Embryonic facial prominence (tissue), 1 donor: ENCODE measurements at regions not wholly inside any gene's neighbourhood (a gene's known extent, or its start where the extent isn't known, plus 50 kb on each side); places are given as distances from the start of the nearest gene placed in this dataset.

Source experiments
- DNase-seq: peaks from one replicate; pipeline ENCODE4 v3.0.0-alpha.2; 2016; ENCODE audit errors: extremely low spot score

DNA sequence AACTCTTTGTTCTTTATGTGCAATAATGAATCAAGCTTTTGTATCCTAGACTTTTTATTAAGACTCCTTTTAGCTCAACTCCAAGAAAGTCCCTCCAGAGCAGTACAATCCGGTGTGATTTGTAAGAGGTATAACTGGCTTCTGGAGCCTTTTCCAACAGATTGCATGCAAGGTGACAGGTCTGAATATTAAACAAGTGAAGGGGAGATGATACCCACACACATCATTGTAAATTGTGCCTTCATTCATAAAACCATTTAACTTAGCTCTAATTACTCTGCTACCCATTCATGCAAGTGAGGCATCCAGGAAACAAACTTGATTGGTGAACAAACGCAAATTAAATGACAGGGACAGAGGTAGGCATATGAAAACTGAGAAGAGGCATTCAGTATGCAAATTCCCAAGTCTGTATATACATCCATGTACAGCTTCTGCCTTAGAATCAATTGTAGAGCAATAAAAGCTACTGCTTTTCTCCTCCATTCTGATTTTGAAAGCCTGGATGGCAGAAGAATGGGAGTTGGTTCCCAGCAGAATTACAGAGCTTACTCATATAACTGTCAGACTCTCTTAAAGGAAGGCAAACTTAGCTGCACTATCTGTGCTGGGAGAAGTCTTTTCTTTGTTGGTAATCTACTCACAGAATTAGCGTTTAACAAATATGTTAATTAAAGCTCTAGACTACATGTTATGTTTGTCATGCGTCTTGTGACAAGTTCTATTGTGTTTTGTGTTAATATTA is 261.0 kb upstream of the CDH6 start:
- no peak for DNase-seq

DNA sequence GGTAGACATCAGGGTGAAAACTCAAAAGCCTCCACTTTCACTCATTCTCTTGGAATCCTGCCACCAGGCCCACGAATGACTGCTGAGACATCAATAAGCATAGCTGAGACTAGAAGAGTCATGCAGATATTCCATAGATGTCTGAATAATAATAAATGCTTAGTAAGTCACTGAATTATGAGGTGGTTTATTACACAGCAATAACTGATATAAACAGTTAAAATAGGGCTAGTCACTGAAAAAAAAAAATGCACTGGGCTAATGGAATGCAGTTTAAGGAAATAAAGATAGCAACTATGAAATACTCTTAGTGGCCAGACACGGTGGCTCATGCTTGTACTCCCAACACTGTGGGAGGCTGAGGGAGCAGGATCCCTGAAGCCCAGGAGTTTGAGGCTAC is 262.8 kb upstream of the CDH6 start:
- DNase-seq: no peak

DNA sequence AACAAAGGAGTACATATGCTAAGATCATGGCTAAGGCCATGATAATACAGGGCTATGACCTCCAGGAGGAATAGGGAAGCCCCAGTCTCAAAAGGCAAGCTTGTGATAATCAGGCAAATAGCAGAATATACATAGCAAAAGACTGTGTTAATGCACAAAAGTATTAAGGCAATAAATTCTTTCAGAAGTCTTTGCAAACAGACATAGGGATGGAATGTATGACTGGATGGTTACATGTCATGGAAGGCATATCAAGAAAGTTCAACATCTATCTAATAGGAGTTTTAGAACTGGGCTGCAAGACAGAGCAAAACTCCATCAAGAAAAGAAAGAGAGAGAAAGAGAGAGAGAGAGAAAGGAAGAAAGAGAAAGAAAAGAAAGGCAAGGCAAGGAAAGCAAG is 264.5 kb upstream of the CDH6 start:
- DNase-seq: no peak

DNA sequence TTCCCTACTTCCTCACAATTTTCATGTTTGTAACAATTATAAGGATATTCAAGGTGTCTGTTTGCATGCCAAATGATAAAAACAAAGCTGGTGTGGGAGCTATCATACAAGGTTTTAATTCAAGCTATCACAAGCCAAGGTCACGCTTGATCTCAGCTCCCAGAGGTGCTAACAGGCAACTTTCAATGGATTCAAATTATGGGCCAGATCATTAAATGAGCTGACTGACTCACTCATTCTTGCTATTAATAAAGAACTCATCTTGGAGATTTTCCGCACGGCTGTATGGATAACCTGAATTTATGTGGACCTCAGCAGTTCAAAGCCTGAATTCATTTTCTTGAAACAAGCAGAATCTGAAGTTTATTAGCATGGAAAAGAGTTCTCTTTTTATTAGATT is 267.3 kb upstream of the CDH6 start:
- no peak for DNase-seq

DNA sequence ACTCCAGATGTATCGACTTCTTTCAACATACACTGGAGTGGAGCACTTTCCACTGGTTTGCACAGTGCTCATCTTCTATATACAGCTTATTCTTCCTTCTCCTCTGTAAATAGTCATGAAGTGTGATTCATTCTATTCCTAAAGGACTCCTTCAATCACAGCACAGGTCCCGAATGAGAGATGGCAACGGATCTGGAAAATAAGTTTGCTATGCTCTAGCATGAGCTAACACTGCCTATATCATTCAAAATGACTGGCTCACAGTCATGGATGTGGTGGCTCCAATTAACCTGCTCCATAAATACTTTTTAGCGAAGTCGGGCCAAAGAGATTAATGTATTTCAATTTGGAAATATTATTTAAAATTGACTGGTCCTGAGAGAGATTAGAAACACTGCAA is 272.1 kb upstream of the CDH6 start:
- DNase-seq: no peak

DNA sequence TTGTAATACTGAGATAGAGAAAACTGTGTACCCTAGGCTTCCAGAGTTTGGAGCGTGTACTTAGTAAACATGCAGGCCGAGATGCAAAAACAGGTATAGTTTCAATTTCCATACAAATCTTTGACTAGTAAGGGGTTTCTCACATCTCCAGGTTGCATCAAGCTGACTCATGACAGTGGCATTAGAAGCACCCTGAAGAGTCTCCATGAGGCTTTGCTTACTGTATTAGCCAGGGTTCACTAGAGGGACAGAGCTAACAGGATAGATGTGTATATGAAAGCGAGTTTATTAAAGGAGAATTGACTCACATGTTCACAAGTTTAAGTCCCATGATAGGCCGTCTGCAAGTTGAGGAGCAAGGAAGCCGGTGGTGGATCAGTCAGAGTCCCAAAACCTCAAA is 275.3 kb upstream of the CDH6 start:
- DNase-seq: no peak

DNA sequence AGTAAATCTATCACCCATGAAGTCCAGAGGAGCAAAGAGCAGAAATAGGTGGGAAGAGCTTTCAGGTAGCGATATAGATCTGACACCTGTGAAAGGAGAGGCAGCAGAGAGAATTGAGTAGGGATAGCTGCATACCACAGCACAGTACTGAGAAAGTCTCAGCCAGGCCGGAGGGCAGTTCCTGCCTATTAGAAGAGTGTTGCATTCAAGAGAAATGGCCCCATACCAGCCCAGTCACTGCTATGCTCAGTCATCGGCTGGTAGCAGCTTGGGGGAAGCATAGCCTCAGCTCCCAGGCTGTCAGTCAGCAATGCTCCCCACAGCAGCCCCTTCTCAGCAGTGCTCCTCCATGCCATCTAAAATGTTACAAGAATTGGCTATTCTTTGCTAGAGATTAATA is 285.1 kb upstream of the CDH6 start:
- DNase-seq: no peak

DNA sequence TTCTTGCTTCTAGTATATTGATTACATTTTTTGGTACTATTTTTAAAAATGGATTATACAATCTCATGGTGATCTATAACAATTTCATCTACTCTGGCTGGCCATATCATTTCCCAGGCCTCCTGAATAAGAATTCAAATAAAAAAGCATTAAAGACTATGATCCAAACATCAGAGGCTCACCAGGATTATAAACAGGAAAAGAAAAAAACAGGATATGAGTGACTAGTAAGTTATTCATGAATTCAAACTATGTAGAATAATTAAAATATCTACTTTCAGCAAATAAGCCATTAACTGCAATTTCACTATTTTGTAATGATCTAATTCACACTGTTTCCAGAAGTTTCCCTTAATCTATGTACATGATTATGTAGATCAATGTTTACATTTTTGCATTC is 293.1 kb upstream of the CDH6 start:
- no peak for DNase-seq

DNA sequence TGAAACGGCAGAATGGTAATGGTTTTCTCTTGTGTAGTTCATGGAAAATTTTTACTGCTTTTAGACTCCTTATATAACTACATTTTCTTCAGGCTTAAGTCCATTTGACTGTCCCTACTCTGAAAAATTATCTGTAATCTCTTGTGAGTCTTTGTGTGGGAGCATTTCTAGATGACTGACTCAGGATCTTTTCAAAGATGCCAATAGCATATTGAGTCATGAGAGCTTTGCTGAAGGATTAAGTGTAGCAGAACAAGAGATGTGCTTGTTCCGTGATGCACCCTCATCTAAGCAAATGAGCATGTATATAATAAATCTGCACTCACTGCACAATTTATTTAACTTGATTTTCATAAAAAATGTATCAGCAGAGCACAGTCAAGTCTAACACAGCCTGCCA is 298.7 kb upstream of the CDH6 start:
- no peak for DNase-seq

DNA sequence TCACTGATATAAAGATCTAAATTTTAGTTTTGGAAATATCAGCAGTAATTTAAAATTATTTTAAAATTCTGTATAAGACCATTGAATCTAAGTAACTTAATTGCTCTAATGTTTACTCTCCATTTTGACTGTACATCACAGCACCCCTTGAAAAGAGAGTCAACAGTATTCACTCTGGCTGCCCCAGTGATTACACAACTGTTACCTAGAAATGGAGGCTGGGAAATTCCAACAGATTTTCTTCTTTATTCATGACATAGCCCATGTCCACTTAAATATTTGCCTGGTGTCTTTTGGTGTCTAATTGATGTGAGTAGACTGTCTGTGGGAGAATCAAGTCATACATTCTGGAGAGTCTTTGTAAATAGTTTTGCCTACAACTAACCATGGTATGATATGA is 301.8 kb upstream of the CDH6 start:
- no peak for DNase-seq

DNA sequence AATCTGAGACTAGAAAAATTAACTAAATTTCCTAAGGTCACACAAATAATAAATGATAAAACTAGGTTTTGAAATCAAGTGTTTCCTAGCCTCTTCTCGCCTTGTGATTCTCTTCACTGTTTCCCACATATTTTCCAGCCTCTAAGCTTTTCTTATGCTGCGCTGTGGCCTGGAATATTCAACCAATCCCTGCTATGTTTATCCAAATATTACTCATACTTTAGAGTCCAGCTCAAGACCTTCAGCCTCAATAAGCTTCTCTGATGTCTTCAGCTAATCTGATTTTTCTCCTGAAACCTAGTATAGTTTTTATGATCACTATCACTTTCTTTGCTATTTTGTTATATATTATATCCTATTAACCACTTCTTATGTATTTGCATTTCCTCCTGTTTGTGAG is 303.1 kb upstream of the CDH6 start:
- DNase-seq: no peak

DNA sequence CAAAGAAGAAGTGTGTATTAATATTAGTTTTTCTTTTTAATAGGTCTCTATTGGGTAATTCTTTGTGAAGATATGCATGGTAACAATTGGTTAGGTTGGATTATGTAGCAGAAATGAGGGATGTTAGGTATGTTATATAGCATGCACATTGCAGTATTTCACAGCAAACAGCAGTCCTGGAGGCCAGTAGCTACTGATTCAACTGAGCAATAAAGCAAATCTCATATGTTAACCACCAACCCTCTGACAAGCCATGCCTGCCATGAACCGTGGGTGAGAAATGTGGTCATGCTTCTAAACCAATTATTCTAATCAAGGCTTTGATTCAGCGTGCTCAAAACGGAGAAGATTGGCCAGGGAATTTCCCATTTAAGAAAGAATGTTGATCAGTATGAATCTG is 313.0 kb upstream of the CDH6 start:
- DNase-seq: no peak

DNA sequence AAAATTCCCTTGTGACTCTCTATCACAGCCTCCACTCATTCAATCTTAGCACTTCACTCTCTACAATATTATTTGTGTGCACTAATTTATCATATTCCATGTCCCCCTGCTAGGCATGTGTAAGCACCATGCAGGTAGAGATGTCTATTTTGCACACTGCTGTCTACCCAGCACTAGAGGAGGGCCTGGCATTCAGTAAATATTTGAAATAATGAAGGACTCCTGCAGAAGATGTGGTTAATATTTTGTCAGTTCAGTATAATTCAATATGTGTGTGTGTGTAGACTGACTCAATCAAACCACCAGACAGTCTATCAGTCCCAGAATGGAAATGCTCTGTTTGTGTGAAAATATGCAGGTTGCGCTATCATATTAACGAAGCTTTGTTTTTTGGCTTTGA is 313.6 kb upstream of the CDH6 start:
- no peak for DNase-seq

DNA sequence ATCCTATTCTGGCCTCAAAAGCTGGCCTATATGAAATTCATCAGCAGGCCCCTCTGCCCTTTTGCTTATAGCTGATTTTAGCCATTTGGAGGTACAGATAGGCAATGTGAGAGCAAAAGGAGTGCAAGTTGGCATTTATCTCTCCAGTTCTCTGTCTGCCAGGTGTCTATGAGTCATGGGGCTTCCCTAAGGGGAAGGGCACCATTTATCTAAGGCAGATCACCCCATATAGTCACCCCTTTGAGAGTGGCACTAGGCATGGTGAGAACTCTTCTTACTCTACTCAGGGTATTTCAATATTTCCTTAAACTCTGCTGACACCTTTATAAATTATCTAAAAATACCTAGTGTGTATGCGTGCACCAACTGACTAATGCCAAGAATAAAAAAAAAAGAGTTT is 314.7 kb upstream of the CDH6 start:
- DNase-seq: no peak

DNA sequence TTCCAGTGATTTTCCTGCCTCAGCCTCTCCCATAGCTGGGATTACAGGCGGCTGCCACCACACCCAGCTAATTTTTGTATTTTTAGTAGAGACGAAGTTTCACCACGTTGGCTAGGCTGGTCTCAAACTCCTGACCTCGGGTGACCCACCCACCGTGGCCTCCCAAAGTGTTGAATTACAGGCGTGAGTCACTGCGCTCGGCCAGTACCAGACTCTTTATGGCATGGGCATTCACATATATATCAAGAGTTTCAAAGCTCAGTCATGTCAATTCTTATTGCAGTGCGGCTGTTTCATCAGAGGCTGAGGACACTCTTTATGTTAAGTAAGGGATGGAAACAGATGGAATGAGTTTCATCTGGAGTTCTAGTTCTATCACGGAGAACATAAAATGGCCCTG is 315.2 kb upstream of the CDH6 start:
- DNase-seq: no peak

DNA sequence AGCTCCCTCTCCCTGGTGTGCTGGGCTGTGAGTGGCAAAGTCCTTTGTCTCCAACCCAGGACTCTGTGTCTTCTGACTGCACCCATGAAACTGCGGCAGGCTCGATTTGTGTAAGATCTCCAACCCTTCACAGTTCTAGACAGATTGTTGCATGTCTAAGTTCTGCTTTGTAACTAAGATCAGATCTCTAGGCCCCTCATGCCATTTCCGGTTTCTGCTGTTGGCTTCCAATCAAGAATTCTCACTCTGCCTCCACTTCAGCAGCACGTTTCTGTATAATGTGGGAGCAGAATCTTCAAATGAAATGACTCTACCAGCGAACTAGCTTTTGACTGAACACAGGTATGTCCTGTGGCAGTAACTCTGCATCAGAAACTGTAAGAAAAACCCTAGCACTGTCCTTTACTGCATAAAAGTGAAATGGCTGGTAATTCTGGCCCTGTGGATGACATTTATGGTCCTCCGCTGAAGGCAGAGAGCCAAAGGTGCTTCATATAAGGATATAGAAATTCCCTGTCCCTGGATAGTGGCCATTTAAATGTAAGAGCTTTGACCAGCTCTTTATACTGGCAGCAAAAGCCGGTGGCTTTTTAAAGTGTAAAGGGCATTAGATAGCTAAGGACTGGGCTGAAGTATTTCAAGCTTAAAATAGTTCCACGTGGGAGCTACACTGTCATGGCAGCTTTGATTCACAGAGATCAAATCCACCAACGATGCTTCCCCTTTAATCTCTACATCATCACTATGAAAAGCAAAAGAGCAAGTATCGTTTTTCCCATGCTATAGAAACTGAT is 319.0 kb upstream of the CDH6 start:
- no peak for DNase-seq

DNA sequence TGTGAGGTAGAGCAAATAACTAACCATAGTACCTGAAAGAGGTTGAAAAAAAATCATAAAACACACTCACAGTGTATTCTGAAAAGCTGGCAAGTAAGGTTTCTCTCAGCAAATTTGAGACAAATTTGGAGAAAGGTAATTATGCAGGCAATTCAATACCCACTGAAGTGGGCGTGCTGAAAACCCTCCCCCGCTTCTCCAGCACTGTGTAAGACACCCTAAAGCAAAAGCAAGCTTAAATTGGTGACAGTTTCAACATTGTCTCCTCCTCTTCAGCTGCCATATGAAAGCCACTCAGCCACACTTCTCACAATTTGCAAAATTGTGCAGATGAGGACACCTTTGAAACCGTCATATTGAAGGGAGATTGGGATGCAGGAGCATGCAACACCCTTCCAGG is 322.3 kb upstream of the CDH6 start:
- no peak for DNase-seq

DNA sequence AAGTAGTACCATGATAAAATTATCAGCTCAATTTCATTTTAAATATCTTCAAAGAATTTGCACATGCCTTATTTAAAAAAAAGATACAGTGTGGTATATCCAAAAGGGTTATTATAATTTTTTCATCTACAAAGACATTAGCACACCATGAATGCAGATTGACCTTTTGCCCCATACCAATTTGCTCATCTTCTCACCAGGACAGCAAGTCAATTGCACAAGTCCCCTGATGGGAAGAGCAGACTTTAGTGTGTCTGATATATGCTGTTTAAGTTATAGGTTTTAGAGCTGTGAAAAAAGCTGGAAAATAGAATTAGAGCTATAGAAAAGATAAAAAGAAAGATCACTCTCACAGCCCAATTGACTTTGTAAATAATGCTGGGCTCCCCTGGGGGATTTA is 325.8 kb upstream of the CDH6 start:
- no peak for DNase-seq

DNA sequence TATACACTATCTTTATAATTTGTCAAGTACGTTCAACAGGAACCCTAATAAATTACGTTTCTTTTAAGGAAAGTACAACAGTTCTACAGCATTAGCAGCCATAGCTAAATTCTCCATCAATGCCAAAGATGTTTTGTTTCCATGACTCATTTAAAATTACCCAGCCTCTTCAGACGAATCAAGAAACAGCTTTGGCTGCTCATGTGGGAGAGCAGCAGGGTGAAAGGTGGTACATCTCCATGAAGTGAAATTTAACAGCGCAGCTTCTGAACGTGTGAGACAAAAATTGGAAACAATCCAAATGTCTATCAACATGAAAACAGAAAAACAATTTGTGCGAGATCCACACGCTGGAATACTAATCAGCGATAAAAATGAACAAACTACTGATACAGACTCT is 327.3 kb upstream of the CDH6 start:
- DNase-seq: no peak

DNA sequence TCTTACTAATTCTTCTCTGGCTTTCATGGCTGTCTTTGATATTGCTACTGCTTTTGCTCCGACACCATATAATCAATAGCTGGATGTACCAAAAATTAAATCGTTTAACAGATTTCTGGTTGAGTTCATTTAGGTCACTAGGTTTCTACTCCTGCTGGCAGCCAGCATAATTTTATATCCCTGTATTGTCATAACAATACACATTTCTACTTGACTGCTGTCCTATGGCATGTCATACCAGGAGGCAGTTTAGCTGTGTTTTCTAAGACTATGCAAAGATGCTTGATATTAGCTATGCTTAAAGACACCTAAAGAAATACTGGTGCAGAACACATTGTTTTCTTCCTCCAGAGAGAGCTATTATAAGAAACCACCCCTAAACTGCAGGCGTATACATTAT is 337.2 kb upstream of the CDH6 start:
- DNase-seq: no peak

DNA sequence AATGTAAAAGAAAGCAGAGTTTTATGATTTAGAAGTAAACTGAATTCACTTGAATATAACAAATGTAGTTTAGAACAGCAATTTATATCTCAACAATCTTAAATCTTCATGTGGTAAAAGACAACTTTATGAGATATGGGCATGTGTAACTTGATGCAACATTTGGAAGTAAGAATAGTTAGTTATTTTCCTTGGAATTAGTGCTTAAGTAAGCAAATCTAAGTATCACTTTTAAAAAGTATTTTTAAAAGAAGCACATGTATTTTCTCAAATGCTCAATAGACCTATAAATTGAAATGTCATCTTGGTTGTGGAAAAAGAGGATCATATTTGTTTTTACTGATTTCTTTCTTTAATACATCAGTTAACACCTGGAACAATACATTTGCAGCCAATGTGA is 340.3 kb upstream of the CDH6 start:
- DNase-seq: no peak

DNA sequence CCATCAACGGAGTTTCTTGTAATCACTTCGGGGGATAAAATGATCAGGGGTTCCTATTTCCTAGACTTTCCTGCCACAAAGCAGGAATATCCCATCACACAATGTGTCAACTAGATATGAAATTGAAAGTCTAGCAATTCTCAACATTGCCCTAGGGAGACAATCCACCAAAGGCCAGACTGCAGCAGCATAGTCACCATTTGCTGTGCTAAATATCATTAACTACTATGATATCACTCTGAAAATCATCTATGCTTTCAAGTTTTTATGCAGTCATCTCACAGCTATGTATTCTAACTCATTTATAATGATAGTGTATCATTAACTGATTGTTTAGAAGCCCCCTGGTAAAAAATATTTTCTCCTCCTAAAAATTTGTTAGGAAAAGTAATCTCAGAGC is 342.6 kb upstream of the CDH6 start:
- no peak for DNase-seq

DNA sequence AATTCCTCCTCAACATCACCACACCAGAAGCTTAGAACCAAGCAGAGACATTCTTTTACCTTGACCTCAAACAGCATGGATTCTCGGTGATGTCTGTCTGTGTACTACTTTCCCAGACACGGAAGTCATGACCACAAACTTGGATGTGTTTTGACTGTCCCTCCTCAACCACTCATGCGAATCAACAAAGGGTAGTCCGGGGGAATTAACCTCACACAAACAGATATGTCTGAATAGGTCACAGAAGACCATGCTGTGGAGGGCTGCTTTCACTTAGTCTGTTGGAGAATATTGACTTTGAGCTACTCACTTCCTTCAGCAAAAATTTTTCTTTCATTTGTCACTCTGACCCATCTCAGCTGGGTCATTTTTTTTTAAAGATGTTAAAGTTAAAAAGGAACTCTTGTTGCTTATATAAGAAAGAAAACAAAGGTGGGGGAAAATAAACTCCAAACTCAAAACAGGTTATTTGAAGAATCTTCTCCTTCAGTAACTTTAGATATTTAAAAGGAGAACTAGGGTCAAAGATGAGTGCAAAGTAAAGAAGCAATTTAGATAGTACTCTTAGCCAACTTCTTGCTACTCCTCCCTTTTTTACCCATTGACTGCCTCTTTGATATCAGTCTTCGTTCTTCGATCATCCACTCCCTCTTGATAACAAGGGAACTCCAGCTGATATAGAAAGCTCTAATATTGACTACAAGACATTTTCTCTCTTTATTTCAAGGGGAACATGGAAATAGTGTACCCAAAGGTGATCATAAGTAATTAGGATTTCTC is 343.4 kb upstream of the CDH6 start:
- no peak for DNase-seq
